ENCODE measurements at regions not wholly inside any gene's neighbourhood (a gene's known extent, or its start where the extent isn't known, plus 50 kb on each side); places are given as distances from the start of the nearest gene placed in this dataset.

GRCh38 chr7:41447450-41448042 is 255.3 kb downstream of the INHBA start:
- no peaks in the 10 kb centered on the region for H3K27me3 ChIP-seq (ENCODE audit: control insufficient read depth in 4 of 4, insufficient read depth in 4 of 4, low read length in 3 of 4)
- no peak for TF ChIP-seq ZBTB33 (IDR thresholded peaks at IDR 0.05)
- no peak for TF ChIP-seq GABPA (IDR thresholded peaks at IDR 0.05 in 1 of 2, conservative IDR thresholded peaks at IDR 0.05 in 1 of 2)
- TF ChIP-seq MAX (IDR thresholded peaks at IDR 0.05) = no peak
- TF ChIP-seq EGR1 (IDR thresholded peaks at IDR 0.05; ENCODE audit: low read depth in 2 of 2) = no peak
- TF ChIP-seq SP1 (IDR thresholded peaks at IDR 0.05) = no peak
- TF ChIP-seq YY1 (IDR thresholded peaks at IDR 0.05) = no peak
- TF ChIP-seq HNF4A (conservative IDR thresholded peaks at IDR 0.05) = no peak
- TF ChIP-seq RXRA (IDR thresholded peaks at IDR 0.05) = no peak
- H3K9me3 ChIP-seq (ENCODE audit: control insufficient read depth in 4 of 4, low read length in 3 of 4) = no peaks in the 10 kb centered on the region
- H3K27ac ChIP-seq (ENCODE audit: low read depth in 1 of 2, low read length in 2 of 2) = peak overlapping the region; percentile 2 to 71
- H3K9ac ChIP-seq (ENCODE audit: low read depth in 1 of 2, low read length in 2 of 2) = peak overlapping the region in 1 of 2 donors; percentile 9
- no peaks in the 10 kb centered on the region for H3K36me3 ChIP-seq (ENCODE audit: control insufficient read depth in 4 of 4, insufficient read depth in 3 of 4, low read depth in 1 of 4, low read length in 3 of 4)
- H3K4me3 ChIP-seq (ENCODE audit: low read depth in 1 of 3, low read length in 3 of 3) = no peak overlapping the region
- no peak for DNase-seq (ENCODE audit: low spot score)
- WGBS = 85% methylated on average over 9 of the region's 9 CpGs
- peaks cover 17 to 58% (median 40%) of the 10 kb centered on the region in 4 donors for H3K4me1 ChIP-seq (ENCODE audit: control insufficient read depth in 4 of 4, insufficient read depth in 4 of 4, low read length in 3 of 4)

GRCh38 chr7:41446606-41447449 is 256.1 kb downstream of the INHBA start:
- TF ChIP-seq FOXA2 (IDR thresholded peaks at IDR 0.05) (no peak), SP1 (IDR thresholded peaks at IDR 0.05) (no peak), NR2F2 (IDR thresholded peaks at IDR 0.05) (no peak), ATF3 (IDR thresholded peaks at IDR 0.05) (no peak), REST (IDR thresholded peaks at IDR 0.05) (no peak), YY1 (IDR thresholded peaks at IDR 0.05) (no peak), HNF4A (conservative IDR thresholded peaks at IDR 0.05) (no peak), MAX (IDR thresholded peaks at IDR 0.05) (no peak), GABPA (IDR thresholded peaks at IDR 0.05 in 1 of 2, conservative IDR thresholded peaks at IDR 0.05 in 1 of 2) (no peak), EGR1 (IDR thresholded peaks at IDR 0.05; ENCODE audit: low read depth in 2 of 2) (no peak), ZBTB33 (IDR thresholded peaks at IDR 0.05) (no peak), RAD21 (IDR thresholded peaks at IDR 0.05) (no peak)
- Histone ChIP-seq H3K9me3 (ENCODE audit: control insufficient read depth in 4 of 4, low read length in 3 of 4) (no peaks in the 10 kb centered on the region), H3K4me3 (ENCODE audit: low read depth in 1 of 3, low read length in 3 of 3) (no peak overlapping the region), H3K36me3 (ENCODE audit: control insufficient read depth in 4 of 4, insufficient read depth in 3 of 4, low read depth in 1 of 4, low read length in 3 of 4) (no peaks in the 10 kb centered on the region), H3K27ac (ENCODE audit: low read depth in 1 of 2, low read length in 2 of 2) (peak overlapping the region; percentile 36 to 71), H3K4me1 (ENCODE audit: control insufficient read depth in 4 of 4, insufficient read depth in 4 of 4, low read length in 3 of 4) (peaks cover 19 to 62% (median 40%) of the 10 kb centered on the region in 4 donors), H3K27me3 (ENCODE audit: control insufficient read depth in 4 of 4, insufficient read depth in 4 of 4, low read length in 3 of 4) (no peaks in the 10 kb centered on the region), H3K9ac (ENCODE audit: low read depth in 1 of 2, low read length in 2 of 2) (peak overlapping the region in 1 of 2 donors; percentile 10)
- DNase-seq (ENCODE audit: low spot score) = no peak
- WGBS = 94% methylated on average over 7 of the region's 7 CpGs

Data from liver (tissue), 7 donors.